ENCODE measurements at regions not wholly inside any gene's neighbourhood (a gene's known extent, or its start where the extent isn't known, plus 50 kb on each side); places are given as distances from the start of the nearest gene placed in this dataset.

DNA sequence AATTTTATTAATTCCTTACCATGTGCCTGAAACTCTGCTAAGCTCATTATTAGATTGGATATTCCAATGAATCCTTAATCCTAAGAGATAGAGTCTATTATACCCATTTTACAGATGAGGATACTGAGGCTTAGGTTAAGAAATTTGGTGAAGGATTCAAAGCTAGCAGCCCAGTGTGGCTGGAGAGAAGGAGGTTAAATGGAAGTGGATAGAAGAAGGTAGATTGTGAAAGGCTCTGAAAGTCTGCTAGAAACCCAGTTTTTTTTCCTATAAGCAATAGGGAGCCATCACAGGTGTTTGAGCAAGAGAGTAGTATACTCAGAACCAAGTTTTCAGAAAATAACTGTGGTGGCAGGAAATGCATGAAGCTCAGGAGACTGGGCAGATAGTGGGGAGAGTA, 265.8 kb upstream of the NEBL start:
- no peaks in the 10 kb centered on the region for H3K36me3 Mint-ChIP-seq (ENCODE audit: low read depth)
- no peak overlapping the region for H3K4me3 Mint-ChIP-seq
- no peaks in the 10 kb centered on the region for H3K9me3 Mint-ChIP-seq
- H3K27me3 Mint-ChIP-seq (ENCODE audit: low read depth) = peaks cover 4% of the 10 kb centered on the region
- H3K4me1 Mint-ChIP-seq (ENCODE audit: low read depth) = no peaks in the 10 kb centered on the region
- no peak overlapping the region for H3K27ac Mint-ChIP-seq

DNA sequence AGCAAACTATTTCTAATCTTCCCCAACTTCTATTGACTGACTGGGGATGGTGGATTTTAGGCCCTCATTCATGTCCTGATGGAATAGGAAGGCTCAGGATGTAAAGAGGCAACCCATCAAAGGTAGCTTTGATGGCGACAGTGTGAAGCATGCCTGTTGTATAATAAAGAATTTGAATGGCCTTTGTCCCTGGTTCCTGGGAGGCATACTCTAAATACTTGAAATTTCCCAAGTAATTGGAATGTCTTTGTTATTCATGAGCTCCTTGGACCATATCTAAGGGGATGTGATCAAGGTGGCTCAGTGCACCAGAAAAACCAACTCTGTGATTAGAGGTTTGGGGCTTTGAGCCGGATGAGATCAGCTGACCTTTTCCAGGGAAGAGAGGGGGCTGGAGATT, 264.5 kb upstream of the NEBL start:
- peaks cover 4% of the 10 kb centered on the region for H3K27me3 Mint-ChIP-seq (ENCODE audit: low read depth)
- no peaks in the 10 kb centered on the region for H3K9me3 Mint-ChIP-seq
- no peaks in the 10 kb centered on the region for H3K36me3 Mint-ChIP-seq (ENCODE audit: low read depth)

DNA sequence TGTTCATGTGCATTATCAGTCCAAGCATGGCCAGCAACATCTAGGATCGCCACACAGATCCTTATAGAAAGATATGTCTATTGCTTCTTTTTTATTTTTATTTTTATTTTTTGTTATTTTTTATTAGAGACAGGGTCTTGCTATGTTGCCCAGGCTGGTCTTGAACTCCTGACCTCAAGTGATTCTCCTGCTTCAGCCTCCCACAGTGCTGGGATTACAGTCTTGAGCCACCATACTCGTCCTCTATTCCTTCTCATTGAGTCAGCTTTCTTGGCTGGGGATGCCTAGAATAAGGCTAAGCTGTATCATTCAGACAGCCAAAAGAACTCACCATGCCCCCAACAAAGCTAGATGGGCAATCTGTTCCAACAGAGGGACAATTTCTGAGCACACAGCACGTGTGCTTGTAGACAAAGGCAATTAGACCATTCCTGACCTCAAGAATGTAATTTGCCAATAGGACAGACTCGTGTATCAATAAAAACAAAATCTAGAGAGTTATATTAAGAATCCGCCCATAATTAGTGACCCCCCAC, 264.0 kb upstream of the NEBL start:
- Mint-ChIP-seq H3K4me3 (no peak overlapping the region), H3K27ac (no peak overlapping the region), H3K9me3 (no peaks in the 10 kb centered on the region), H3K27me3 (ENCODE audit: low read depth) (peaks cover 4% of the 10 kb centered on the region), H3K36me3 (ENCODE audit: low read depth) (no peaks in the 10 kb centered on the region), H3K4me1 (ENCODE audit: low read depth) (no peaks in the 10 kb centered on the region)

More for the DNA sequence above, 264.5 kb upstream of the NEBL start:
- no peak overlapping the region for H3K4me3 Mint-ChIP-seq
- H3K27ac Mint-ChIP-seq = no peak overlapping the region
- no peaks in the 10 kb centered on the region for H3K4me1 Mint-ChIP-seq (ENCODE audit: low read depth)

DNA sequence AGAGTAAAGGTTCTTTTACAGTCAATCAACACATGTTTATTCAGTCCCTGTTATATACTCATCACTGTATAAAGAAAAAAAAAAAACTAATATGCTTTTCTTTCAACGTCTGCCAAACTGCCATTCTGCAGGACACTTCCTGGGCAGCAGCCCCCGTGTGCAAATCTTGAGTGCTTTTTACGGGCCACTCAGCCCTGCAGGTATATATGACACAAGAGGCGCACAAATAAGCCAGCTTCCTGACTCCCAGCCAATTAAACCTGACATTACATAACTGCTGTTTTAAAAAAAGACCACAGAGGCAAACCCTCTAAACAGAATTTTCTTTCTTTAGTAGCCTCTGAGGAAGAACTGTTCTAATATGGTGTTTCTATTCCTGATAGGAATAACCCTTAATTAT, 263.0 kb upstream of the NEBL start:
- Mint-ChIP-seq H3K27ac (no peak overlapping the region), H3K4me1 (ENCODE audit: low read depth) (no peaks in the 10 kb centered on the region), H3K4me3 (no peak overlapping the region), H3K27me3 (ENCODE audit: low read depth) (peaks cover 4% of the 10 kb centered on the region), H3K36me3 (ENCODE audit: low read depth) (no peaks in the 10 kb centered on the region), H3K9me3 (no peaks in the 10 kb centered on the region)

DNA sequence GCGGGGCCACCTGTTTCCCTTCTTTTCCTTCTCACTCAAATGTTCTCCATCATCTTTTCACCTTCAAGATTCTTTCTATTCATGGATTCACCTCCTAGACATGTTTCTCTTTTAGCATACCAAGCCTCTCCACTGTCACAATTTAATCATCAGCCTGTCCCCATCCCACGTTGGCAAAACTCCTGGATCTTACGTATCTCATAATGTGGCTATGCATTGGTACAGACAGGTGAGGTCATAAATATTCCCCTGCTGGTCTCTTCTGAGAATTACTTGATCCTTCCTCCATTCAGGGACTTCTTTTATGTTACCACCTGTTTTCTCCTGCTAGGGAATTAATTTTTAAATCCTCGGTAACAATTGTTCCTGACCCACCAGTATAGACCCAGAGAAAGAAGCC, 262.6 kb upstream of the NEBL start:
- H3K36me3 Mint-ChIP-seq (ENCODE audit: low read depth) = no peaks in the 10 kb centered on the region
- peaks cover 4% of the 10 kb centered on the region for H3K27me3 Mint-ChIP-seq (ENCODE audit: low read depth)
- H3K4me1 Mint-ChIP-seq (ENCODE audit: low read depth) = no peaks in the 10 kb centered on the region
- H3K9me3 Mint-ChIP-seq = no peaks in the 10 kb centered on the region
- H3K4me3 Mint-ChIP-seq = no peak overlapping the region
- H3K27ac Mint-ChIP-seq = no peak overlapping the region

DNA sequence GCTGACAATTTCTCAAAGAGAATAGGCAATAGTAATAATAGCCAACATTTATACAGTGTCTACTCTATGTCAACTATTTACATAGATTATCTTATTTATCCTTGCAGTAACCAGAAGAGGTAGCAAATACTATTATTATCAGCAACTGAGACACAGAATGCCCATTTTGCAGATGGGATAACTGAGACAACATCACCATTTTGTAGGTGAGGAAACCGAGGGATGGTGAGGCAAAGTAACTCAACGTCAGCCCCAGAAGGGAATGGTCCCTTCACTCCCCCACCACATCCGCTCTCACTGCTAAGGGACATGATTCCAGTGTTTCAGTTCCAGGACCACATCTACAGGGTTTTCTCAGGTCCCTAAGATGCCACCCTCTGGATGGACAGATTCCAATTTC, 261.2 kb upstream of the NEBL start:
- Mint-ChIP-seq H3K36me3 (ENCODE audit: low read depth) (no peaks in the 10 kb centered on the region), H3K4me3 (no peak overlapping the region)

DNA sequence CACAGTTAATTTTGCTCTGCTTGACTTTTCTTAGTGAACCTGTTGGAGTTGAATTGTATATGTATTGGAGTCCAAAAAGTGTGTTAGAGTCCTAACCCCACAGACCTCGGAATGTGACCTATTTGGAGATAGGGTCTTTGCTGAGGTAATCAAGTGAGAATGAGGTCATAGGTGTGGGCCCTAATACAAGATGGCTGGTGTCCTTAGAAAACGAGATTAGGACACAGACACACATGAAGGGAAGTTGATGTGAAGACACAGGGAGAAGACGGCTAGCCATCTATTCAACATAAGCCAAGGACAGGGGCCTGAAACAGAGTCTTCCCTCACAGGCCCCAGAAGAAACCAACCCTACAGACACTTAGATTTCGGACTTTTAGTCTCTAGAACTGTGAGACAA, 260.6 kb upstream of the NEBL start:
- Mint-ChIP-seq H3K9me3 (no peaks in the 10 kb centered on the region), H3K27me3 (ENCODE audit: low read depth) (peaks cover 4% of the 10 kb centered on the region), H3K4me3 (no peak overlapping the region)

More for the DNA sequence above, 261.2 kb upstream of the NEBL start:
- H3K9me3 Mint-ChIP-seq = no peaks in the 10 kb centered on the region
- no peaks in the 10 kb centered on the region for H3K4me1 Mint-ChIP-seq (ENCODE audit: low read depth)
- peaks cover 4% of the 10 kb centered on the region for H3K27me3 Mint-ChIP-seq (ENCODE audit: low read depth)
- no peak overlapping the region for H3K27ac Mint-ChIP-seq

DNA sequence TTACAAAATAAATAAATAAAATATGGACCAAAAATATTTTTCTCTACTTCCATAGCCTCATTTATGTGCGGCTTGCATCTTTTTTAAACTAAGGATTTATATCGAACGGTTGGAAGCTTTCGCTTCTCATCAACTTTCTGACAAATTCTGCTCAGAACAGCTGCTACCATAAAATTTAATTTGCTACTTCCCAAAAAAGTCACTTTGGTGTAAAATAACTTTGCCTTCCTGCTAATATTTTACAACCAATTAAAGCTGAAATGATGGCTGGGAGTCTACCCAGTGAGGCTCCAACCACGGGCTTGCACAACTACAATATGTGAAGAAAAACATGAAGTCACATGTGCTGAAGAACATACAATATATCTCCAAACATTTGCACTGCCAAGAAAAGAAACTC, 253.1 kb upstream of the NEBL start:
- Mint-ChIP-seq H3K36me3 (ENCODE audit: low read depth) (no peaks in the 10 kb centered on the region), H3K27ac (no peak overlapping the region), H3K4me3 (no peak overlapping the region), H3K27me3 (ENCODE audit: low read depth) (no peaks in the 10 kb centered on the region), H3K4me1 (ENCODE audit: low read depth) (no peaks in the 10 kb centered on the region), H3K9me3 (no peaks in the 10 kb centered on the region)

More for the DNA sequence above, 260.6 kb upstream of the NEBL start:
- Mint-ChIP-seq H3K36me3 (ENCODE audit: low read depth) (no peaks in the 10 kb centered on the region), H3K4me1 (ENCODE audit: low read depth) (no peaks in the 10 kb centered on the region), H3K27ac (no peak overlapping the region)

DNA sequence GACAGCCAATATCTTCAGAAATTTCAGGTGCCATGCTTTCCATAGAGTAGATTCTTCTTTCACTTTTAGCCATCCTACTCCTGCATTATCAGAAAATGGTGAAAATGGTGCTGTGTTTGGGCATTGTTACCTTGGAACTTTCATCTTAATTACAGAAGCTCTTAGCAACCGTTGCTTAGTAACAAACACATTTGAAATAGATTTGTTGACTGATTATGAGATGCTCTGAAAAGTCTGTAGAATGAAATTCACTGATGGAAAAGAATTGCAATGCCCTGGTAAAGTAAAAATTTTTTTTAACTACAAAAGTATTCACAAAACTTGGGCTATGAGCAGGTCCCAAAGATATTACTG, 249.3 kb upstream of the NEBL start:
- Mint-ChIP-seq H3K36me3 (ENCODE audit: low read depth) (no peaks in the 10 kb centered on the region), H3K4me1 (ENCODE audit: low read depth) (no peaks in the 10 kb centered on the region), H3K27me3 (ENCODE audit: low read depth) (no peaks in the 10 kb centered on the region), H3K4me3 (no peak overlapping the region), H3K27ac (no peak overlapping the region), H3K9me3 (no peaks in the 10 kb centered on the region)

DNA sequence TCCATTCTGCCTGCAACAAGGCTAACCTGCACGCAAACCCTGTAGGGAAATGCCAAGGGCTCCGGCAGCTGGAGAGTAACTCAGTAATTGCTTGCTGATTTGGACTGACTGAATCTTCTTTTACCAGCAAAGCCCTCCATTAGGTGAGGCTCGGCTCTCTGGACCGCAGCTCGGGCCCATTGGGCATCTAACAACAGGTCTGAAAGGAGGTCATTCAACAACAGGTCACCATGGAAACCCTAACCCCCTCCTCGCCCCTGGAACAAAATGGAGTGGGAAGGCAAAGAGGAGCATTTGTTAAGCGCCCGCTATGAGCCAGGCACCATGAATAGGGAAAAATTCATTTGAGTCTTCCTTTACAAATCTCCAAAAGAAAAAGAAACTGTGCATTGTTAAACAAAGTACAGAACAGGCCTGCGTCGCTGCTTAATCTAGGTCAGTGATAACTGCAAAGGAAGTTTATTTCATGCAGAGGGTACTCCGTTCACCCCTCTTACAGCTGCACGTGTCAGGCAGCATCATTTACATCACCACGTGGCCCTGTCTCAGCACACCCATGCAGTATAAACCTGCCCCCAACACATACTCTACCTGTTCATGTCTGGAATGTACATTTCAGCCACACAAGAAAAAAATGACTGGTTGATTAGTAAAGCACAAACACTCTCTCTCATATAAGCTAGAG, 248.8 kb upstream of the NEBL start:
- Mint-ChIP-seq H3K4me3 (no peak overlapping the region), H3K27me3 (ENCODE audit: low read depth) (no peaks in the 10 kb centered on the region), H3K27ac (no peak overlapping the region), H3K4me1 (ENCODE audit: low read depth) (no peaks in the 10 kb centered on the region), H3K9me3 (no peaks in the 10 kb centered on the region), H3K36me3 (ENCODE audit: low read depth) (no peaks in the 10 kb centered on the region)

DNA sequence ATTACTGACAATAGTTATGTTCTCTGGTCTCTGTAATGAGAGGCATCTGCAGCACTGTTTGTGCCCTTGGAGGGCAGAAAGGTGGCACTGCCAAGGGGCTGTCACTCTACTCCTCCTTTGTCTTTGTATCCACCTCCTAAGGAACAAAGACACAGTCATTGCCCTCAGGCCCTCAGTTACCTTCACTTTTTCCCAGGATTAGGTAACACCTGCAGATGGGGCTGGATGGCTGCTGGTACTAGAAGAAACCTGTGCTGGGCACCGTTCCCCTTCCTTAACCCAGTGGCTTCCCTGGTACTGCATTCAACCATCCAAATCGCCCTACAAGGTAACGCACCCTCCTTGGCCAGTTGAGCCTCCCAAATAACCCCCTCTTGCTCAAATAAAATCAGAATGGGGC, 246.9 kb upstream of the NEBL start:
- Mint-ChIP-seq H3K36me3 (ENCODE audit: low read depth) (no peaks in the 10 kb centered on the region), H3K27me3 (ENCODE audit: low read depth) (no peaks in the 10 kb centered on the region), H3K4me1 (ENCODE audit: low read depth) (no peaks in the 10 kb centered on the region), H3K4me3 (no peak overlapping the region), H3K9me3 (no peaks in the 10 kb centered on the region), H3K27ac (no peak overlapping the region)

DNA sequence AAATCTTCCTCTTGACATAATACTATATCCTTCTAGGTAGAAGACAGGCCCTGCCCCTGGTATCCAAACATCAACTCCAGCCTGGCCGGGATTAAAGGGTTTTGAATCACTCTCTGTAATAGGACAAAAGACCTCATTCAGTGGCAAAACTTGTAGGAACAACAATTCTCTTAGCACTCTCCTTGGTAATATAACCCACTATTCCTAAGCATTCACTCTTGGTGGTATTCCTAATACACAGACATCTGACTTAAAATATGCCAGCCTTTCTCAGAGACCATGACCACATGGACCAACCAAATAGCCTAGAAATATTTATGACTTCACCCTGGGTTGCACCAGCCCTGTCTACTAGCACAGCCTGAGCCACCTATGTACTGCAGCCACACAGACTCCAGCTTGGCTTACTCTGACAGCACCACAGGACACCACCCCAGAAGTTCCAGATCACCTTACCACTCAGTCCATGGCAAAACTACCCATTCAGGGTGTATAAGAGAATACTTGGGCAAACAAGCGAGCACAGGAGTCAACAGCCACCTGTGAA, 244.9 kb upstream of the NEBL start:
- Mint-ChIP-seq H3K36me3 (ENCODE audit: low read depth) (no peaks in the 10 kb centered on the region), H3K27ac (no peak overlapping the region), H3K4me1 (ENCODE audit: low read depth) (no peaks in the 10 kb centered on the region), H3K27me3 (ENCODE audit: low read depth) (no peaks in the 10 kb centered on the region), H3K4me3 (no peak overlapping the region), H3K9me3 (no peaks in the 10 kb centered on the region)

DNA sequence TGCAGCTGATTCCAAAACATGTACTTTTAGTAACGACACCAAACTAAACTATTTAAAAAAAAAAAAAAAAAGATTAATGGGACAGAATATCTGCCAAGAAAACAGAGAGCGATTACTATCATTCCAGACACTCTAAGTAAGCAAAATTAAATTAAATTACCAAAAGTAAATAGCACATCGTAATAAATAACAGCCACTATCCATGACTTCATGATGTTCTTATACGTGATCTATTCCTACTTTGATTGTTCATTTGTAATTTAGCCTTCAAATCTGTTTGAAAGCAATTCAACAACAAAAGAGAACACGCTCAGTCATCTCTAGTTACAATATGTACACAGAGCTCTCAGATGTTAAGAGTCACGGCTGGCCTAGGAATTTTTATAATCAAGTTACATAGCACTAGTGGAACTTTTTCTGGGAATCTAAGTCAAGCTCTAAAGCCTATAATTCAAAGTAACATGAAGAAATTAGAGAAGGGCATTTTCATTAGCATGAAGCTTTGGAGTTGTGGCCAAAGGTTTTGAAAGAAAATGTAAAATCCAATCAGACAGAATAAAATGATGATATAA, 241.7 kb upstream of the NEBL start:
- Mint-ChIP-seq H3K9me3 (no peaks in the 10 kb centered on the region), H3K36me3 (ENCODE audit: low read depth) (no peaks in the 10 kb centered on the region), H3K27ac (no peak overlapping the region), H3K4me3 (no peak overlapping the region), H3K4me1 (ENCODE audit: low read depth) (no peaks in the 10 kb centered on the region), H3K27me3 (ENCODE audit: low read depth) (no peaks in the 10 kb centered on the region)

DNA sequence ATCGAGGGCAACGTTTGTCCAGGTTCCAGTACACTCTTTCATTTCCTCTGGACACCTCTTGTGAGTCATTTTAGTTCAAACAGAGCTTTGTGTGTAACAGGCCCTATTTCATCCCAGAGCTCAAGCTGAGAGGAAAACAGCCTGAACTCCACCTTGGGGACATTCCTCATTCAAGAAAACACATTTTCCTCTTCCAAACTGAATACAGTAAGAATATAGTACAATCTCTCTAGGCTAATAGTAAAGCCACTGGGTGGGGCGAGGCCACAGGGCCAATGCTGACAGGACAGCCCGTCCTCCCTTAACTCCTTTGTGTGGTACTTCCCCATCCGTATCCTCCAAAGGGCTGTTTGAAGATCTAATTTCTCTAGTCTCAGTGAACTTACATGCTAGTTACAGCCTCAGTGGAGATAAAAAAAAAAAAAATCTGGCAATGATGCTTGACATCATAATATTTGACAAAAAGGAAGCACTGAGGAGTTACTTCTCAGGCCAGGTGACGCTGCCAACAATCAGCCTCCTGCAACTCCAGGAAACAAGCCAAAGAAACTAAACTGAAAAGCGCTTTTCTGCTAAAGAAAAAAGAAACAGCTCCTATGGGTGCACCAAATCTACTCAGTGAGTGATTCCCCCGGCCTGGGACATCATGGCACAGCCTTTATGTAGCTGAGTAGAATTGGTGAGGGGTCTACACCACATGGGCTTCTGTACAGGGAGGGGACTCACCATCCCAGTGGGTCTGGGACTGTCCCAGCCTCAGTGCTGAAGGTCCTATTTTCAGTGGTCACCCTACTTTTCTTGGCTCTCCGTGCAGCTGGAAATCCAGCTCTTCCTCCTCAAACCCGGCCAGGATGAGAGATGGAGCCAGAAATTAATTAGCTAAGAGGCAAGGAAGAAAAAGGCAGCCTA, 238.2 kb upstream of the NEBL start:
- Mint-ChIP-seq H3K4me3 (no peak overlapping the region), H3K27me3 (ENCODE audit: low read depth) (no peaks in the 10 kb centered on the region), H3K9me3 (no peaks in the 10 kb centered on the region), H3K4me1 (ENCODE audit: low read depth) (no peaks in the 10 kb centered on the region), H3K27ac (no peak overlapping the region), H3K36me3 (ENCODE audit: low read depth) (no peaks in the 10 kb centered on the region)

DNA sequence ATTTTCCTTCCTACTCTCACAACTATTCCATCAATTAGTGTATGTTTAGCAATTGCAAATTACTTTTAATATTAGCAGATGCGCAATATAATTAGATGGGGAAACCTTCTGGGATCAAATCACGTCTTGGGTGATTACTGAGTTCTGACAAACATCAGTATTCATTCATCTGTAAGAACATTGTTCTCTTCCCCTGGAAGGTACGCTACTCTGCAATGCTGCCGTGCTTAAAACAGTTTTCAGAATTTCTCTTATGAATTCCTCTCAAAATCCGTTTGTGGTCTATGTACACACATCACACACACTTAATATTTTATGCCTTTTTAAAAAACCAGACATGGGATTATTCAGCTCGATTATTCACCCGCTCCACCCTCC, 237.5 kb upstream of the NEBL start:
- Mint-ChIP-seq H3K9me3 (no peaks in the 10 kb centered on the region), H3K4me1 (ENCODE audit: low read depth) (no peaks in the 10 kb centered on the region), H3K4me3 (no peak overlapping the region), H3K27ac (no peak overlapping the region), H3K27me3 (ENCODE audit: low read depth) (no peaks in the 10 kb centered on the region), H3K36me3 (ENCODE audit: low read depth) (no peaks in the 10 kb centered on the region)

Measured in T-helper 1 cell treated with Interleukin-12 subunit alpha and Interleukin-12 subunit beta and Interleukin-4 antibody, amounts not matched to agents 30 μg/mL and 1 μg/mL, for 36 hours (primary cell).